Transverse colon (tissue), 4 donors: ENCODE measurements at regions not wholly inside any gene's neighbourhood (a gene's known extent, or its start where the extent isn't known, plus 50 kb on each side); places are given as distances from the start of the nearest gene placed in this dataset.

Source experiments
- DNase-seq: peaks from one replicate; pipeline ENCODE4 v3.0.0-alpha.2; 2019
- H3K27ac ChIP-seq, 4 donors: fragments of 200-600 bp; sonication (generic); 2 replicates each; pipeline ENCODE4 v1.5.1; 2016 to 2018; ENCODE audit warnings: inconsistent platforms in 4 of 4
- H3K27me3 ChIP-seq: fragments of 200-600 bp; sonication (generic); 2 replicates; pipeline ENCODE4 v1.5.1; 2017; ENCODE audit warnings: inconsistent platforms
- H3K36me3 ChIP-seq, 4 donors: fragments of 200-600 bp; sonication (generic); 2 replicates each; pipeline ENCODE4 v1.5.1; 2017 to 2019; ENCODE audit warnings: inconsistent platforms in 4 of 4
- H3K4me1 ChIP-seq, 4 donors: fragments of 200-600 bp; sonication (generic); 2 replicates each; pipeline ENCODE4 v1.5.1; 2017 to 2020; ENCODE audit warnings: inconsistent platforms in 4 of 4
- H3K4me3 ChIP-seq, 4 donors: fragments of 200-600 bp; sonication (generic); 1 replicate in 1 of 4; 2 replicates in 3 of 4; pipeline versions ENCODE4 v1.5.1 to v1.6.1; 2017 to 2019; ENCODE audit warnings: inconsistent platforms in 4 of 4
- H3K9me3 ChIP-seq, 2 donors: fragments of 200-600 bp; sonication (generic); 2 replicates each; pipeline ENCODE4 v1.5.1; 2017 to 2019; ENCODE audit warnings: inconsistent platforms in 2 of 2
- CTCF ChIP-seq, 5 experiments: fragments of 200-600 bp in 3 of 5; fragments of 450-650 bp in 2 of 5; sonication (generic) in 3 of 5; IDR thresholded peaks; 1 replicate in 2 of 5; 2 replicates in 3 of 5; pipeline ENCODE4 v1.5.1; 2016 to 2017; ENCODE audit warnings: antibody characterized with exemption in 5 of 5, inconsistent platforms in 3 of 5, mild to moderate bottlenecking in 2 of 5, moderate library complexity in 1 of 5
- EP300 ChIP-seq: sonication (generic); formaldehyde crosslinking; IDR thresholded peaks from one replicate; pipeline ENCODE4 v1.6.1; 2017; ENCODE audit warnings: antibody characterized with exemption, low read depth
- POLR2A ChIP-seq: fragments of 450-650 bp; IDR thresholded peaks from one replicate; pipeline ENCODE4 v1.6.1; 2016; ENCODE audit warnings: antibody characterized with exemption, mild to moderate bottlenecking, moderate library complexity
- POLR2AphosphoS5 ChIP-seq, 3 donors: sonication (generic); formaldehyde crosslinking; IDR thresholded peaks; one replicate each; pipeline ENCODE4 v1.6.1; 2016; ENCODE audit warnings: antibody characterized with exemption in 3 of 3
- WGBS, 2 donors: methylation state at CpG; one replicate each; pipeline ENCODE4 v1.1.5; 2018; ENCODE audit warnings: low coverage in 1 of 2; 5-methylcytosine and 5-hydroxymethylcytosine counted together
- in situ Hi-C, 4 donors: fragments of 200-750 bp; cut with MboI; loops; one replicate each; pipeline versions ENCODE4 v1.15.0 to v1.15.1; 2017; ENCODE audit warnings: low sequenced_read_pairs in 3 of 4, low pct_ligation_motif_present in 1 of 4, low pct_unique_long_range_greater_than_20kb in 1 of 4
- intact Hi-C: fragments of 100-400 bp; cut with DNase I; formaldehyde crosslinking; loops from one replicate; pipeline ENCODE4 v1.15.1; 2023; ENCODE audit warnings: low total_unique reads

GRCh38 chr12:126349383-126349782, 1284.1 kb downstream of the AACS start:
- in situ Hi-C loops (no loop called here), intact Hi-C loops (no loop called here)
- Histone ChIP-seq H3K4me3 (no peak overlapping the region), H3K4me1 (no peaks in the 10 kb centered on the region), H3K27me3 (no peaks in the 10 kb centered on the region), H3K27ac (no peak overlapping the region), H3K36me3 (no peaks in the 10 kb centered on the region), H3K9me3 (no peaks in the 10 kb centered on the region)
- TF ChIP-seq EP300 = no peak
- TF ChIP-seq POLR2AphosphoS5 (IDR thresholded peaks at IDR 0.05) = no peak
- TF ChIP-seq CTCF (IDR thresholded peaks at IDR 0.05) = no peak
- no peak for TF ChIP-seq POLR2A
- no peak for DNase-seq
- WGBS, 2 donors = 82 to 100% methylated on average over 1 to 5 of the region's 5 CpGs

DNA sequence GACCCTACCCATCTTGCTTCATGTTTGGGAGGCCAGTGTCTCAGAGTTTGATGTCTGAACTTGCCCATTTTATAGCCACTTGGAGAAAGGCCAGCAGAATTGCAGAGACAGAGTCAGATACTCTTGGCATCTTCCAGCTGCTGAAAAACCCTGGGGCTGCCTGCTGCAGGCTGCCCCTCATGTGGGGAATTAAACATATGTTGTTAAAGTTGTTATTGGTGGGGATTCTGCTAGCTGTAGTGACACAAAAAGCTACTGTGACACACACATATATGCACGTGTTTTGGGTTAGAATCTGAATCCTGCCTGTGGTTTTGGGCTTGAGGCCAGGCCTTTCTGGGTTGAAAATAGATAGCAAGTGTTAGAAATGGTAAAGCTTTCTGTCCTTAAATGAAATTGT, 1288.4 kb downstream of the AACS start:
- no peak for DNase-seq
- no peaks in the 10 kb centered on the region for H3K4me1 ChIP-seq
- H3K27me3 ChIP-seq = no peaks in the 10 kb centered on the region
- no peak for TF ChIP-seq POLR2A
- TF ChIP-seq POLR2AphosphoS5 (IDR thresholded peaks at IDR 0.05) = no peak
- TF ChIP-seq CTCF (IDR thresholded peaks at IDR 0.05) = no peak
- no peak for TF ChIP-seq EP300
- no peaks in the 10 kb centered on the region for H3K36me3 ChIP-seq
- peaks cover 0 to 5% of the 10 kb centered on the region in 2 donors for H3K9me3 ChIP-seq
- H3K27ac ChIP-seq = no peak overlapping the region
- intact Hi-C loops = no loop called here
- 29 to 42% methylated on average over 1 of the region's 1 CpG for WGBS, 2 donors
- in situ Hi-C loops = no loop called here
- no peak overlapping the region for H3K4me3 ChIP-seq

DNA sequence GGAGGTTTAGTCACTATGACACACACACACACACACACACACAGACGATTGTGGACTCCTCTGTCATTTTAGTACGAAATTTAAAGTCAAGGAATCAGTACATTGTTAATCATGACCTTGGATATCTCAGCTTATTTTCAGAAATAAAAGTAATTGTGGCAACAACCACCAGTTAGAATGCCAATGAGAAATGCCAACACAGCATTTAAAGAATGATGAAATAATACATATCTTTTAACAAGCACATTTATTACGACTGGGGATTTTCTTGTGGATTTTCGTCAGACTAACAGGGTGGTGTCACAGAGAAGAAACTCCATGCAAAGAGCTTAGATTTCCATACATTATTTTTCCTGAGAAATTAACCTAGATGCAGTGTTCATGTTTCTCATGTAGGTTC, 1289.4 kb downstream of the AACS start:
- Histone ChIP-seq H3K27ac (no peak overlapping the region), H3K27me3 (no peaks in the 10 kb centered on the region), H3K4me3 (no peak overlapping the region), H3K9me3 (peaks cover 0 to 5% of the 10 kb centered on the region in 2 donors), H3K36me3 (no peaks in the 10 kb centered on the region), H3K4me1 (no peaks in the 10 kb centered on the region)
- in situ Hi-C loops = no loop called here
- WGBS, 2 donors = 73 to 75% methylated on average over 4 of the region's 4 CpGs
- TF ChIP-seq POLR2AphosphoS5 (IDR thresholded peaks at IDR 0.05) = no peak
- TF ChIP-seq EP300 = no peak
- TF ChIP-seq POLR2A = no peak
- no peak for TF ChIP-seq CTCF (IDR thresholded peaks at IDR 0.05)
- DNase-seq = no peak
- intact Hi-C loops = no loop called here

GRCh38 chr12:126355346-126355745, 1290.1 kb downstream of the AACS start:
- intact Hi-C loops = no loop called here
- H3K4me1 ChIP-seq = no peaks in the 10 kb centered on the region
- TF ChIP-seq CTCF (IDR thresholded peaks at IDR 0.05) (no peak), POLR2AphosphoS5 (IDR thresholded peaks at IDR 0.05) (no peak), EP300 (no peak), POLR2A (no peak)
- 78% methylated on average over 2 of the region's 2 CpGs; no CpG with 5 or more reads in 1 of the 2 donors for WGBS, 2 donors
- no peak overlapping the region for H3K4me3 ChIP-seq
- in situ Hi-C loops = no loop called here
- H3K36me3 ChIP-seq = no peaks in the 10 kb centered on the region
- H3K27ac ChIP-seq = no peak overlapping the region
- no peak for DNase-seq
- H3K27me3 ChIP-seq = no peaks in the 10 kb centered on the region
- H3K9me3 ChIP-seq = peaks cover 0 to 5% of the 10 kb centered on the region in 2 donors
